SK-N-SH (cell line): ENCODE measurements at regions not wholly inside any gene's neighbourhood (a gene's known extent, or its start where the extent isn't known, plus 50 kb on each side); places are given as distances from the start of the nearest gene placed in this dataset.

Experiments used
- EP300 ChIP-seq, 2 experiments: IDR thresholded peaks; 2 replicates each; pipeline versions ENCODE4 v1.4.0 to v1.6.1; 2012; ENCODE audit warnings: borderline replicate concordance in 1 of 2, low read depth in 1 of 2, low read length in 1 of 2
- POLR2AphosphoS5 ChIP-seq: IDR thresholded peaks from 2 replicates; pipeline ENCODE4 v1.6.1; 2012; ENCODE audit warnings: low read depth, low read length
- YY1 ChIP-seq: IDR thresholded peaks from 2 replicates; pipeline ENCODE4 v1.4.0; 2012; ENCODE audit warnings: low read depth, mild to moderate bottlenecking
- TF ChIP-seq, protein P1 (sequence below): fragments of 150-350 bp; IDR thresholded peaks from 2 replicates; pipeline ENCODE4 v1.6.1; 2016; ENCODE audit warnings: mild to moderate bottlenecking, low read depth, low read length
- TF ChIP-seq, protein P2 (sequence below): IDR thresholded peaks from 2 replicates; pipeline ENCODE4 v1.4.0; 2012; ENCODE audit warnings: low read depth
- TF ChIP-seq, protein P3 (sequence below): fragments of 150-350 bp; IDR thresholded peaks from 2 replicates; pipeline ENCODE4 v1.6.1; 2017; ENCODE audit warnings: antibody characterized with exemption, low read length, low read depth, borderline replicate concordance
- TF ChIP-seq, protein P4 (sequence below): fragments of 200-600 bp; sonication (generic); IDR thresholded peaks from 2 replicates; pipeline ENCODE4 v1.6.1; 2017; ENCODE audit warnings: antibody characterized with exemption, mild to moderate bottlenecking, moderate library complexity

DNA sequence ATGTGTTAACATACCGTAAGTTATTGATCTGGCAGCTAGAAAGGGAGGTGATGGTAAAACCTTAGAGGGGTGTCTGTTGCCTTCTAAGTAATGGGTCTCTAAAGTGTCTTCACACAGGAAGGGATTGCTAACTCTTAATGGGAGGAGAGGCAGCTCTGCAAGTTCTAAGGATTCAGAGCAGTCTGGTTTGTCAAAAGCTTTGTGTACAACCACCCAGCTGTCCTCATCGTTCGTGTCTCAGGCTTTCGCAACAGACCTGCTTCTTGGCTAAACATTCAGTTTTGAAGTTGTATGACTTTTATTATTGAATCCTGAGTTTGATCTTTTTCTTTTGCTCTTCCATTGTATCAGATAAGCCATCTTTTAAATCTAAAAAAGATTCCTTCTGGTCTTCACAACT lies 404.9 kb downstream of the SQOR start:
- TF ChIP-seq YY1 (no peak), POLR2AphosphoS5 (no peak), EP300 (IDR thresholded peaks at IDR 0.05; ENCODE audit: borderline replicate concordance in 1 of 2, low read depth in 1 of 2, low read length in 1 of 2) (no peak)
- TF ChIP-seq, protein P1, sequence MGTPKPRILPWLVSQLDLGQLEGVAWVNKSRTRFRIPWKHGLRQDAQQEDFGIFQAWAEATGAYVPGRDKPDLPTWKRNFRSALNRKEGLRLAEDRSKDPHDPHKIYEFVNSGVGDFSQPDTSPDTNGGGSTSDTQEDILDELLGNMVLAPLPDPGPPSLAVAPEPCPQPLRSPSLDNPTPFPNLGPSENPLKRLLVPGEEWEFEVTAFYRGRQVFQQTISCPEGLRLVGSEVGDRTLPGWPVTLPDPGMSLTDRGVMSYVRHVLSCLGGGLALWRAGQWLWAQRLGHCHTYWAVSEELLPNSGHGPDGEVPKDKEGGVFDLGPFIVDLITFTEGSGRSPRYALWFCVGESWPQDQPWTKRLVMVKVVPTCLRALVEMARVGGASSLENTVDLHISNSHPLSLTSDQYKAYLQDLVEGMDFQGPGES = no peak
- TF ChIP-seq, protein P2, sequence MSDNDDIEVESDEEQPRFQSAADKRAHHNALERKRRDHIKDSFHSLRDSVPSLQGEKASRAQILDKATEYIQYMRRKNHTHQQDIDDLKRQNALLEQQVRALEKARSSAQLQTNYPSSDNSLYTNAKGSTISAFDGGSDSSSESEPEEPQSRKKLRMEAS = no peak
- TF ChIP-seq, protein P3, sequence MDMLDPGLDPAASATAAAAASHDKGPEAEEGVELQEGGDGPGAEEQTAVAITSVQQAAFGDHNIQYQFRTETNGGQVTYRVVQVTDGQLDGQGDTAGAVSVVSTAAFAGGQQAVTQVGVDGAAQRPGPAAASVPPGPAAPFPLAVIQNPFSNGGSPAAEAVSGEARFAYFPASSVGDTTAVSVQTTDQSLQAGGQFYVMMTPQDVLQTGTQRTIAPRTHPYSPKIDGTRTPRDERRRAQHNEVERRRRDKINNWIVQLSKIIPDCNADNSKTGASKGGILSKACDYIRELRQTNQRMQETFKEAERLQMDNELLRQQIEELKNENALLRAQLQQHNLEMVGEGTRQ = no peak
- TF ChIP-seq, protein P4, sequence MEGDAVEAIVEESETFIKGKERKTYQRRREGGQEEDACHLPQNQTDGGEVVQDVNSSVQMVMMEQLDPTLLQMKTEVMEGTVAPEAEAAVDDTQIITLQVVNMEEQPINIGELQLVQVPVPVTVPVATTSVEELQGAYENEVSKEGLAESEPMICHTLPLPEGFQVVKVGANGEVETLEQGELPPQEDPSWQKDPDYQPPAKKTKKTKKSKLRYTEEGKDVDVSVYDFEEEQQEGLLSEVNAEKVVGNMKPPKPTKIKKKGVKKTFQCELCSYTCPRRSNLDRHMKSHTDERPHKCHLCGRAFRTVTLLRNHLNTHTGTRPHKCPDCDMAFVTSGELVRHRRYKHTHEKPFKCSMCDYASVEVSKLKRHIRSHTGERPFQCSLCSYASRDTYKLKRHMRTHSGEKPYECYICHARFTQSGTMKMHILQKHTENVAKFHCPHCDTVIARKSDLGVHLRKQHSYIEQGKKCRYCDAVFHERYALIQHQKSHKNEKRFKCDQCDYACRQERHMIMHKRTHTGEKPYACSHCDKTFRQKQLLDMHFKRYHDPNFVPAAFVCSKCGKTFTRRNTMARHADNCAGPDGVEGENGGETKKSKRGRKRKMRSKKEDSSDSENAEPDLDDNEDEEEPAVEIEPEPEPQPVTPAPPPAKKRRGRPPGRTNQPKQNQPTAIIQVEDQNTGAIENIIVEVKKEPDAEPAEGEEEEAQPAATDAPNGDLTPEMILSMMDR = no peak
